Hematopoietic multipotent progenitor cell treated with erythropoietin and hydrocortisone succinate and interleukin-3 and kit ligand, for 4 days (in vitro differentiated cells): ENCODE measurements at regions not wholly inside any gene's neighbourhood (a gene's known extent, or its start where the extent isn't known, plus 50 kb on each side); places are given as distances from the start of the nearest gene placed in this dataset.
"Not testable (repeated sequence)": the region's sequence is repeated elsewhere in the genome, so short reads cannot be mapped to it uniquely, and the experiment has no call there.

Source experiments
- DNase-seq: peaks from one replicate; pipeline ENCODE4 v3.0.0-alpha.2; 2015

DNA sequence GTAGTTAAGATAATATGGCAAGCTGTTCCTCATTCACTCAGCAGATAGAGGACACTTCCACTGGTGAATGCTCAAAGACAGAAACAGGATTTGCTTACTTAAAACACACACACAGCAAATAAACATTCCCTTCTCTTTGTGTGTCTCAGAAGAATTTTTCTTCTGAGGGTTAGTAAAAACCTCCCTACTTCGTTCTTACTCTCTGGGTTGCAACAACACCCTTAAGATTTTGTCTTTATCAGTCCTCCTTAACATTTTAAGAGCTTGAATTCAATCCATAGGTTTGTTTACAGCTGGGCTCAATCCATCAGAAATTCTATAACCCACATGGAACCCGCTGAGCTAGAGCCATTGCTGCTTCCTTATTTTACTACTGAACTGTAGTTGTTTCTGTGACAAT, 237.4 kb upstream of the PIK3R1 start:
- DNase-seq: no peak

DNA sequence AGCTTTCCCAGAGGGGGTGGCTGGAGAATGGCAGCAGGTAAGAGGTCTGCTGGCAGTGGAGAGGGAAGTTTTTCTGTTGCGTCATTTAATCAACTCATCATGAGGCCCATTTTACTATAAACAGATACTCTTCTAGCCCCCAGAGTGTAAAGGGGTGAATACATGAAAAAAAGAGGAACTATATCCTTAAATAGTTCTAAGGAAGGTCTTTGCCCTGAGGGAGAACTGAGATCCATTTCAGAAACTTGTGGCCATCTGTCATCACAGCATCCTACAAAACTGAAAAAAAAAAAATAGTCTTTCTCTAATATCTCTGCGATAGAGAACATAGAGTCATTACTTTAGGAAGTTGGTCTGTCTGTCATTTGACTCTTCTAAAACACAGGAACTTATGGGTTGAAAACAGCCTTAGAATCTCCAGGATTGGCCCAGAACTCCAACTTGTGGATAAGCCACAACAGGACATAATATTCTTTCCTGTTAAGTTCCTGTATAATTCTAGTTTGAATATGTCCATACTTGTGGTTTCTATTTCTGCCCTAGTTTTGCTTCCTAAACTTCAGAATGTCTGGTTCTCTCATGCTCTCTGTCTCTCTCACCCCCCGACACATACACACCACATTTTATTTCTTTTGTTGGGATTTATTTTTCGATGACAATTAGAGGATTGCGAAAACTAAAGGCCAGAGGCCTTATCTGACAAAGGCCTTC, 238.5 kb upstream of the PIK3R1 start:
- DNase-seq: peak; percentile 42

DNA sequence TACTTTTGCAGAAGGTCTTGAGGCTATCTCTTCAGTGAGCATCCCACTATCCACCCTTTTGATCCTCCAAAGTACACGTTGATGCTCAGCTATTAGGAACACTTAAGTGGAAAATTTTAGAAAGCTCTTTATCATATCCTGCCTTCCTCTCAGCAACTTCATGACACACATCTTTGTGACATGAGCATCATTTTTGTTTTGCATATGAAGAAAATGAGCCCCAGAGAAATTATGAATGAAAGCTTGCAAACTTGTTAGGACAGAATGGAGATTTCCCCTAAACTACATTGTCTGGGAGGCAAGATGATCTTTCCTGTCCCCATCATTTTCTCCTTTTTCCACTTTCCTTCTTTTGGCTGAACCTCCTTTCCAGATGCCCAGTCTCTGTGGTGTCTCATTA, 239.4 kb upstream of the PIK3R1 start:
- DNase-seq: no peak

DNA sequence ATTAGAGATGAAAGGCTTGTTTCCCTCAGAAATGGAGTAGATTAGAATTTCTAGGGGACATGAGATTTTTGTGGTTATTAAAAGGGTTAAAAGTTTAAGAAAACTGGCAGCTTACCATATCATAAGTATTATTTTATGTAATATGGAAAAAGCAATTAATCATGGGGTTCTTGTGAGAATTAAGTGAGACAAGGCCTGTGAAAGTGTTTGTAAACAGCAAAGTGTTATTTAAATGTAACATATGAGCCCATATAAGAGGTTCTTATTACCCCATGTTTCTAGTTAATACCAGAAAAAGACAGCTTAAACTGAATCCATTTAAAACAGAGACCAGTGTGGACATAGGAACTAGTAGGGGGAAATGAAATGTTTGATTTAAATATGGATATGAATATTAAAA, 241.1 kb upstream of the PIK3R1 start:
- DNase-seq: no peak

DNA sequence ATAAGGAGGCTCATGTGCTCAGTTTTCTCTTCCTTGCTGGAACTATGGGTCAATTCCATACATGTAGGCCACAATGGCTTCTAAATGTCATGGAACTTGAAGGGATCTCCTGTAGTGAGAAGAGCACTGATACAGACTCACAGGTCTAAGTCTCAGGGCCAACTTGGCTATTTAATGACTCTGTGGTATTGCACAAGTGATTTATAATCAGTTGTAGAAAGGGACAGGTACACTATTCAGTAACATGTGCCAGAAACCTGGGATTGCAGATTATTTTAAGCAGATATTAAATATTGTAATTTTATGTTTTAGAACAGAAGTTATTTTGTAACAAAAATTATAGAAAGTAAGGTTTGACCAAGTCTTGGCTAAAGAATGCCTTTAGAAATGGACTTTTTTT, 241.5 kb upstream of the PIK3R1 start:
- no peak for DNase-seq

DNA sequence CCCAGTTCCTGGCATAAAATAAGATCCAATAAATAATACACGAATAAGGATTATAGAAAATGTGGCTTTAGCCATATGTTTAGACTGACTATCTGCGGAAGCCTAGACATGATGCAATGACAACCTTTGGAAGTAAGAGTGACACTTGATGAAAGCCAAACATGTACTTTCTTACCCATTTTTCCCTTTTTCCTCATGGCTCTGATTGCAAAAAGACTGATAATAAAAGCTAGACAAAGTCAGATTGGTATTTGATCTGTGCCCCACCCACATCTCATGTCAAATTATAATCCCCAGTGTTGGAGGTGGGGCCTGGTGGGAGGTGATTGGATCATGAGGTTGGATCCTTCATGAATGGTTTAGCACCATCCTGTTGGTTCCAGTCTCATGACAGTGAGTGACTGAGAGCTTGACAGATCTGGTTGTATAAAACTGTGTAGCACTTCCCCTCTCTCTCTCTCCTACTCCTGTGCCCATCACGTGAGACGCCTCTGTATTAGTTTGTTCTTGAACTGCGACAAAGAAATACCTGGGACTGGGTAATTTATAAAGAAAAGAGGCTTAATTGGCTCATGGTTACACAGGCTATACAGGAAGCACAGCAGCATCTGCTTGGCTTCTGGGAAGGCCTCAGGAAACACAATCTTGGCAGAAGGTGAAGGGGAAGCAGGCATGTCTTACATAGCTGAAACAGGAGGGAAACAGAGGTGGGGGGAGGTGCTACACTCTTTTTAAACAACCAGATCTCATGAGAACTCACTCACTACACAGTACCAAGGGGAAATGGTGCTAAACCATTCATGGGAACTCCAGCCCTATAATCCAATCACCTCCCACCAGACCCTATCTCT, 243.4 kb upstream of the PIK3R1 start:
- peak; percentile 18 for DNase-seq

DNA sequence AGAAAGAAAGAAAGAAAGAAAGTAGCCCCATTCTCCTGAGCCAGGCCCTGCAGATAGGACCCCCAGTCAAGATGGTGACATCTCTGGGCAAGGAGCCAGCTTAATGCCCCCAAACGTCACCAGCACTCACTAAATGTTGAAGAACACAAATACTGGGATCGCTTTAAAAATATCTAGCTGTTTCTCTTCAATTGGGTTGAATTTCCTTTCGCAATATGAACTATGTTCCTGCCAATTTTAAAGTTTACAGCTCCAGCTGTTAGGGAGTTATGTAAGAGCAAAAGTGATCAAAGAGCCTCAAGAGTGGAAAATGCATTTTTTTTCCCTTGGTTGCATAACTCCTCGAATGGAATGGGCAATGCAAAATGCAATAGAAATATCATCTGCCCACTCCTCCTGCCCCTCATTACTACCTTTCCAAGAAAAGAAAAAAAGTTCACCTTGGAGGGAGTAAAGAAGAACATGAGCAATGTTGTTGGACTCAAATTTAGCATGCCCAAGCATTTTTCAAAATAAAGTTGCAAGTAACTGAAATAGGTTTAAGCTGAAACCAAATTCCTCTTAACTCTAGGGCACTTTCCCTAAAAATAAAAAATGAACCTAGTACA, 244.2 kb upstream of the PIK3R1 start:
- peak; percentile 41 for DNase-seq

DNA sequence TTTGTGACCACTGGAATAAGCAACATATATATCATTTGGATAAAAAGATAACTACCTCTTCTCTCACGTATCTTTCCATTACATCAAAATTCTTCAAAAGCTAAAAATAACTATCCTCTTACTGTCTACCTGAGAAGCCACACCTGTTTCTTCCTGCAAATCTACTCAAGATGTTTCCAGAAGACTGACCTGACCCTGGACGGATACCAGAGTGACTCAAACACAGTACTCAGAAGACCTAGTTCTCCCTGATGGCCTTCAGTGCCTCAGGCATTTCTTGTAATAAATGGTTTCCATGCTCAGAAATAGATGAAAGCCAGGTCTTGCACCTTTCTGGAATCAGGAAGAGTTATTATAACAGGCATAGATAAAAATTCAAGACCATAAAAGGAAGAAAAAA, 245.9 kb upstream of the PIK3R1 start:
- DNase-seq: no peak

DNA sequence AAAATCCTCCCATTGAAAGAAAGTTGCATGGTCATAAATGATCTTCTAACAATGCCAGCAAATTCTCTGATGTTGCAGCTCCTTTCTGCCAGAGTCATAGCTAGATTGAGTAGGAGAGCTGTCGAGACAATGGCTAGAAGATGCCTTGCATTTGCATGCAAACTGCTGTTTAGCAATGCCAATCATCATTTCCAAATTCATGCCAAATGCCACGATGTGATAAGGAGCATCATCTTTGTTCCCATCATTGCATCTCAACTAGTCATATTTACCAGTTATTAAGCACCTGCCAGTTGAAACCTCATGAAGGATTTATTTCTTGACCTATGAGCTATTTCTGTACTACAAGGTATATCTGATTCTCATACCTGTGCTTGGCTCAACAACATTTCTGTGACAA, 246.4 kb upstream of the PIK3R1 start:
- DNase-seq: no peak

DNA sequence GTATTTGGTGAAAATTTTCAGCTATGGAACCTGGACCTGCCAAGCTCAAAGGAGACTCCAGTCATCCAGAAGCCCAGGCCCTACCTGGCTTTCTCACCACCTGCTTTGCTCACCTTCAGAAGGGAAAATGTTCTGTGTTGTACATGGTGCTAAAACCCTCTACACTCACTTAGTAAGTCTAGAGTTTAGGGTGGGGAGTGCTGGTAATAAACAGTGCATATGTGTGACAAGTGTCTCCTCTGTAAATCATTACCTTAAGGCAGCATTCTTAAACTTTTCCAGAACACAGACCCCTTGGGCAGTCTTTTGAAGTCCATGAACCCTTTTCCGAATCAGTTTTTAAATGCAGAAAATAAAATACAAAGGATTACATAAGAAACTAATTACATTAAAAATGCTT, 248.8 kb upstream of the PIK3R1 start:
- no peak for DNase-seq

DNA sequence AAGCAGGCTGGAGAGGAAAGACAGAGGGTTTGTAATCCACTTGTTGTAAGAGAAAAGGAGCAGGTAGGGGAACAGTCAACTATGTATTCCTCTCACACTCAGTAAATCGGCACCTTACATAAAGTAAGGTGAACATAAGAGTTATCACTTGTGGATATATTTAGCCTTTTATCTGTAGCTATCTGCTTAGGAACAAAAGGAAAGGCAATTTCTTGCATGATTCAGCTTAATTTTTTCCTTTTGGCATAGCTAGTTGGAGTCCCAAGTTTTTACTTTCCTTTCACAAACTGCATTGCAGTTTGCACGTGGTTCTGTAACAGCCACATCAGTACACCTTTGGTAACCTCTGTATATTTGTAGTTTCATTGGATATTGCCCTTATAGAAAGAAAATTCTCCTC, 250.9 kb upstream of the PIK3R1 start:
- DNase-seq: no peak

DNA sequence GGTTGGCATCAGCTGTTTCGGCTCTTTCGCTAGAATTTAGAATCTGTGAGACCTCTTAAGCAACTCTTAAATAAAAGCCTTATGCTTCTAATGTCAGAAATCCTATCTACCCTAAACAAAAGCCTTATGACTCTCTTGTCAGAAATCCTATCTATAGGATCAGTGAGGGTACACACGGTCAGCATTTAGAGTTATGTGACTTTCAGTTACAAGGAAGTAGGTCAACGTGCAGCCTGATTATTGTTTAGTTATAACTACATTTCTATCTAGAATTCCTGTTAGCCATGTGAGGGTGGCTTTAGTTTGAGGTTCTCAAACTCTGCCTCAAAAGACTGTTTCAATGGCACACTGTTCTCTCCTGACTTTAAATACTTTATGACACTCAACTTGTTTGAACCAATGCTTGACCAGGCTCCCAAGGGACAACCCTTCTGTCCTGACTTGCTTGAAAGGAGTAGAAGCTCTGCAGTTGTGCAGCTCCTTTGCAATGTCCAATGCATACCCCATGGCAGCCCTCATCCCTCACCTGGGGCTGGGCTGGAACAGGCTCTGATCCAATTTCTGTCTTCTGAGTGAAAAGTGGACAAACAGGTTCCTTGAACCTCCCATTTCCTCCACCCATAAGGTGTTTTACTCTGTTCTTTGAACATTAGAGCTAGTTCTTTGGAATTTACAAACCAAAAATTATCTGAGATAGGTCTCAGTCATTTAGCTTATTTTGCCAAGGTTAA, 251.6 kb upstream of the PIK3R1 start:
- DNase-seq: no peak

DNA sequence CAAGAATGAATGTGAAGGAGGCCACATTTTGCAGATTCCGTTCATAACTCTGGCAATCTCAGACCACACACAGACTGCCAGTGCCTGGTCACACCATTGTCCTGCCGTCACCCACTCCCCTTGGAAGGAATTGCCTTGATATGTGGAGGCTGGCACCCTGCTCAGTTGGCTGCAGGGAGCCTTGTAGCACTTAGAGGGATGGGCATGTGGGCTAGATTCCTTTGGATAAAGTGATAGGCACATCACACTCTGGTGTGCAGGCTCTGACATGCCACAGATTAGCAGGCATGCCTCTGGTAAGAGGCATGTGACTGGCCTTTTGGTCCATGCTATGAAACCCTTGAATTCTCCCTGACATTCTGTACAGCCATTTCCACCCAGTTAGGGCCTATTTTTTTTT, 254.6 kb upstream of the PIK3R1 start:
- no peak for DNase-seq

DNA sequence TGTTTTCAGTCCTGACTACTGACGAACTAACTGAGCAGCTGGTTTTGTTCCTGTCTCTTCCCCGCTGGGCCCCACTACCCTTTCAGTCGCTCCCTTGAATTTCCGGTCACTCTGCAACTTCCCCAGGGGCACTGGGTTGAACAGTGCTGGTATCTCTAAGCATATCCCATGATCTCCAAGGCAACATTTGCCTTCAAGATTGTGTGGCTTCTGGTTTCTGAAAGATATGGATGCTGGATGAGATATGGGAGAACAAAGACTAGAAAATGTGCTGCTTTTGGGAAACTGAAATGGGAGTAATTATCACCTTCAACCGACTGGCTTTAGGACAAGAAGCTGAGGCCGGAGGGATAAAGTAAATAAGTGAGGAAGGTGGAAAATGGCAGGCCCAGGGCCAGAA, 258.2 kb upstream of the PIK3R1 start:
- no peak for DNase-seq

DNA sequence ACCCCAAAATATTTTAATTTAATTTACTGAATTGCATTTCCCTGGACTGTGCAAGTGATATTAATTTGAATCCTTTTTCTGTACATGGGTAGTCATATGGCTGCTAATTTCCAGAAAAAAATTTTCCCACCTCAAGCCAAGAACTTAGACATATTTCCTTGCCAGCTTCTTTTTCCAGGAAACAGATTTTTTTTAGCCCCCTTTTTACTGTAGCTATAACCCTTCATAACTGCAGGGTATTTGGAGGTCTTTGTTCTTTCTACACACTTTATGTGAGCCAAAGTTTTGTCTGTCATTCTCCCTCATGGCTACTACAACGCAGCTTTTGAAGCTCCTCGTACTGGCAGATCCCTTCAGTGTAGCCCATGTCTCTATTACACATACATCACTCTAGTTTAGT, 261.2 kb upstream of the PIK3R1 start:
- DNase-seq: no peak

DNA sequence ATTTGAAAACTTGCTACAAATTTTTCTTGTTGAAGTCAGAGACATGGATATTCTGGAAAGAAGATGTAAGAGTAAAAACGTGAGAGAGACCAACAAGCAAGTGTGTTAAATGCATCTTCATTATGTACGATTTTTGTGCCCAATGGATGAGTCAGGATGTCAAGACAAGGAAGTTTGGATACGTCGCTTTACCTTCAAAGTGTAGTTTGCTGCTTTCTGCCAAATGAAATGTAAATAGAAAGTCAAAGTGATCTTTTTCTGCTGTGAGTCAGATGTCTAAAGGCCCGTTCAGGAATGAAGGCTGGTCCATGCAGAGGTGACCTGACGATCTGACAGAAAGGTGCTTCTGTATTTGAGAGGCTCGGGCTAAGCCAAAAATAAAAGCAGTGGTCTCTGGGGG, 273.1 kb upstream of the PIK3R1 start:
- no peak for DNase-seq

DNA sequence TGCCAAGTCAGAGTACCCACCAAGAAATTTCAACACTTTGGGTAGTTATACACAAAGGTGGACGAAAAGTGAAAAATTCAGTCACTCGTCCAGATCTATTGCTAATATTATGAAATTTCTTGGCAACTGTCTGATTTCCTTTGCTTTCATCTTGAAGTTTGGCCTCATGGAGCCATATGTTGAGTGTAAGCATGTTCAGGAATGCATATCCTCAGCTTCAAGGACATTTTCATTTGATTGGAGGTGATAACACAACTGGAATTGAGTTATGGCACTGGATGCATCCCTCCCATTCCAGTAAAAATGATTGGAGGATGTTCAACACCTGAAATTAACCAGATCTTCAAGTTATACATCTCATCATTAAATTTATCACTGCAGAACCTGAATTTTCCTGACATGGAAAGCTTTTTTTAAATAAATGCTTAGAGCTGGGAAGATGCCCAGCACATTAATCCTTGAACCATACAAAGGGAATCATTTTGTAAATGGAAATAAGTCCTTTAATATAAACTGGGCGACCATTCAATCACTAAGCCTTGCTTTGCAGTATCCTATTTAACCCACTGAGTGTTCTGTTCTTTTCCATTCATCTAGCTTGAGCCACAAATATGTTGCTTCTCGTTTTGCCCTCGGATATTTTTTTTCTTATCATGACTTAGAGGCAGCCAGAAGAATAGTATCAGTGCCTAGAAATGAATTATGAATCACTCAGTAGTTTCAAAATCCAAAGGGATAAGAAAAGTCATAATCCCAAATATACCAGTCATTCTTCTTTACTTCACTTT, 273.7 kb upstream of the PIK3R1 start:
- no peak for DNase-seq

DNA sequence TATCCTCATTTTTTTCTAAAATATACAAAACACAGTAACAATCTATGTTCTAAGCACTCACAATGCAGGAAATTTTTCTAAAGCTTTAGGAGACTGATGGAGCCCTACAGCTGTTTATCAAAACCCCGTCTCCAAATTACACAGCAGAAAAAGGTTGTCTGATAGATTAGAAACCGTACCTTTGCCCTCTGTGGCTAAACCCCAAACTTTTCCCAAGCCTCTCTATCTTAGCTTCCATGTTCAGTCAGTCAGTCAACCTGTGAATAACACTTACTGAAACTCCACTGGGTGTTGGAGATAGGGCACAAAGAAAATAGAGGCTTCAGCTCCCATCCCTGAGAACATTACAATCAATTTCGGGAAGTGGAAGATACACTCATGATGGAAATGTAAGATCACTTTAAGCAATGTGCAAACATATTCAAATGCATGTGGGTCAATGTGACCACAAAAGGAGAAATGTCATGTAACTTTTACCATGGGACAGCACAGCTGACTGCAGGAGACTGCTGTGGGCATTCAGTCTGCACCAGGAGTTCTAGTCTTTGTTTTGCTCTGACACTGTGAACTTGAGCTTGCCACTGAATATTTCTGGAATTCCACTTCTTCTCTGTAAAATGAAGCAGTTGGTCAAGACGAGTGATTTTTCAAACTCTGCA, 279.5 kb upstream of the PIK3R1 start:
- DNase-seq: peak; percentile 9

DNA sequence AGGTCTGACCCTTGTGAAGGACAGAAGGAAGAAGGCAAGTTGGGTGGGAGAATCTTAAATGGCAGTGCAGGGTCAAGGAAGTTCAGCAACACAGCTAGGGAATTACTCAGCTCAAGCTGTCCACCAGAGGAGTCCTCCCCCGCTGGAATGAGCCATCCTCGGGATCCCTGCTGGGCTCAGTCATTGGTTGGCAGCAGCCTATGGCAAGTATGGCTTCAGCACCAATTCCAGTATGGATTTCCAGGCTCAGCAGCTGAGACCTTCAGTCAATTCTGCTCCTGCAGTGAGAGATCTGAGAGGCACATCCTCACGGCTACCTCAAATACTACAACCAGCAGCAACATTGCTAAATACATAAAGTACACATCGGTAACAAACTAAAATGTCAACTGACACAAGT, 280.6 kb upstream of the PIK3R1 start:
- DNase-seq: no peak

DNA sequence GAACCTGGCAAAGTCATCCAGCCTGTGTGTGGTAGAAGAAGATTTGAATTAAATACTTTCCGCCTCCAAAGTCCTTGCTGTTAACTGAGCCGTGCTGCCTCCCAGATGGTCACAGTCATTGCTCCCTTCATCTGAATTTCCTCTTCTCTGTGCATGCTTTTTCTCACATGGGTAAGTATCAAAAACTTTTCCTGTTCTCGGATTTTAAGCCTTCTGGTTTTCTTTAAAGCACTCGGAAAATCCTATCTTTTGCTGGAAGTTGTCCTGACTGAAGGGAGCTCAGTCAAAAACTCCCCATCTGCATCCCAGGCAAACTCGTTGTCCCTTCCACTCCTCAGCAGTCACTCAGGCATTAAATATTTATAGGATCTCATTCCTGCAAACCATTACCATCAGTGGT, 290.0 kb upstream of the PIK3R1 start:
- DNase-seq: no peak

DNA sequence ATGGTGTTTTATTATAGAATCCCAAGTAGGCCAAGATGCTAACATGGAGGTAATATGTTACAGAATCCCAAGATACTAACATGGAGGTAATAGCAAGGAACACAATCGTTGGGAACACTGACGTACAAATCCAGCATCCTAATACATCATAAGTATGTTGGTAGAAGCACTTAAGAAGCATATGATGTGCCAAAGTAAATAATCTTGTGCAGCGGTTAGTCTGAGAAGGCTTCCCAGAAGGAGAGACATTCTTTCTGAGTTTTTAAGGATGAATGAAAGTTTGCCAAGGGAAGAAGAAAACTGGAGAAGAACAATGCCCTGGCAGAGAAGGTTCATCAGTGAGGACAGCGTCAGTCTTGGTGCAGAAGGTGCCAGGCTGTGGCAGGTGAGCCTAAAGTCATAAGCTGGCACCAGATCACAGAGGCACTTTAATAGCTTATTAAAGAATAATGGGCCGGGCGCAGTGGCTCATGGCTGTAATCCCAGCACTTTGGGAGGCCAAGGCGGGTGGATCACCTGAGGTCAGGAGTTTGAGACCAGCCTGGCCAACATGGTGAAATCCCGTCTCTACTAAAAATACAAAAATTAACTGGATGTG, 294.5 kb upstream of the PIK3R1 start:
- no peak for DNase-seq

DNA sequence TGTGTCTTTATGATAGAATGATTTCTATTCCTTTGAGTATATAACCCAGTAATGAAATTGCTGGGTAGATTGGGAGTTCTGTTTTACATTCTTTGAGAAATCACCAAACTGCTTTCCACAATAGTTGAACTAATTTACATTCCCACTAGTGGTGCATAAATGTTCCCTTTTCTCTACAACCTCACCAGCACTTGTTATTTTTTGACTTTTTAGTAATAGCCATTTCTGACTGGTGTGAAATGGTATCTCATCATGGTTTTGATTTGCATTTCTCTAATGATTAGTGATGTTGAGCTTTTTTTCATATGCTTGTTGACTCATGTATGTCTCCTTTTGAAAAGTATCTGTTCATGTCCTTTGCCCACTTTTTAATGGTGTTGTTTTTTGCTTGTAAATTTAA, 296.0 kb upstream of the PIK3R1 start:
- not testable (repeated sequence) for DNase-seq
